ENCODE measurements at regions not wholly inside any gene's neighbourhood (a gene's known extent, or its start where the extent isn't known, plus 50 kb on each side); places are given as distances from the start of the nearest gene placed in this dataset.
A peak's percentile ranks its signal among the peaks of the same experiment; 100 is the strongest.

DNA sequence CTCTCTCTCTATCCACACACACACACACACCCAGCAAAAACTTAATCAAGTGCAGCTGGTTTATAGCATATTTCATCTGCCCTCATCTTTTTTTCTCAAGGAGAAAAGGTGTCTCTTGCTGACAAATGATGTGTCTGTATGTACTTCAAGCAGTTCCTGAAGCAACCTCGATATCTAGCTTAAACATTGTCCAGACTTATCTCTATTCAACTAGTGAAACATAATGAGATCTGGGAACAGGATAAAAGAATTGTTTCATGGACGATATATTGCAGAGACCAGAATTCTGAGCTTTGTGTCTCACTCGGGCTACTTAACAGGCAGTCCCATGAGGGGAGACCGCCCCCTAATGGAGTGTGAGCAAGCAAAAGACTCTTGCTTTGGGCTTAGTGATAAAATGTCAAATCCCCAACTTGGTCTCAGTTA is 929.2 kb upstream of the SOX11 start:
- TF ChIP-seq, protein P1, sequence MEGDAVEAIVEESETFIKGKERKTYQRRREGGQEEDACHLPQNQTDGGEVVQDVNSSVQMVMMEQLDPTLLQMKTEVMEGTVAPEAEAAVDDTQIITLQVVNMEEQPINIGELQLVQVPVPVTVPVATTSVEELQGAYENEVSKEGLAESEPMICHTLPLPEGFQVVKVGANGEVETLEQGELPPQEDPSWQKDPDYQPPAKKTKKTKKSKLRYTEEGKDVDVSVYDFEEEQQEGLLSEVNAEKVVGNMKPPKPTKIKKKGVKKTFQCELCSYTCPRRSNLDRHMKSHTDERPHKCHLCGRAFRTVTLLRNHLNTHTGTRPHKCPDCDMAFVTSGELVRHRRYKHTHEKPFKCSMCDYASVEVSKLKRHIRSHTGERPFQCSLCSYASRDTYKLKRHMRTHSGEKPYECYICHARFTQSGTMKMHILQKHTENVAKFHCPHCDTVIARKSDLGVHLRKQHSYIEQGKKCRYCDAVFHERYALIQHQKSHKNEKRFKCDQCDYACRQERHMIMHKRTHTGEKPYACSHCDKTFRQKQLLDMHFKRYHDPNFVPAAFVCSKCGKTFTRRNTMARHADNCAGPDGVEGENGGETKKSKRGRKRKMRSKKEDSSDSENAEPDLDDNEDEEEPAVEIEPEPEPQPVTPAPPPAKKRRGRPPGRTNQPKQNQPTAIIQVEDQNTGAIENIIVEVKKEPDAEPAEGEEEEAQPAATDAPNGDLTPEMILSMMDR (IDR thresholded peaks at IDR 0.05) = peak in 1 of 3 experiments; percentile 35
- no peak for TF ChIP-seq POLR2A (IDR thresholded peaks at IDR 0.05)
